ENCODE measurements at regions not wholly inside any gene's neighbourhood (a gene's known extent, or its start where the extent isn't known, plus 50 kb on each side); places are given as distances from the start of the nearest gene placed in this dataset.

DNA sequence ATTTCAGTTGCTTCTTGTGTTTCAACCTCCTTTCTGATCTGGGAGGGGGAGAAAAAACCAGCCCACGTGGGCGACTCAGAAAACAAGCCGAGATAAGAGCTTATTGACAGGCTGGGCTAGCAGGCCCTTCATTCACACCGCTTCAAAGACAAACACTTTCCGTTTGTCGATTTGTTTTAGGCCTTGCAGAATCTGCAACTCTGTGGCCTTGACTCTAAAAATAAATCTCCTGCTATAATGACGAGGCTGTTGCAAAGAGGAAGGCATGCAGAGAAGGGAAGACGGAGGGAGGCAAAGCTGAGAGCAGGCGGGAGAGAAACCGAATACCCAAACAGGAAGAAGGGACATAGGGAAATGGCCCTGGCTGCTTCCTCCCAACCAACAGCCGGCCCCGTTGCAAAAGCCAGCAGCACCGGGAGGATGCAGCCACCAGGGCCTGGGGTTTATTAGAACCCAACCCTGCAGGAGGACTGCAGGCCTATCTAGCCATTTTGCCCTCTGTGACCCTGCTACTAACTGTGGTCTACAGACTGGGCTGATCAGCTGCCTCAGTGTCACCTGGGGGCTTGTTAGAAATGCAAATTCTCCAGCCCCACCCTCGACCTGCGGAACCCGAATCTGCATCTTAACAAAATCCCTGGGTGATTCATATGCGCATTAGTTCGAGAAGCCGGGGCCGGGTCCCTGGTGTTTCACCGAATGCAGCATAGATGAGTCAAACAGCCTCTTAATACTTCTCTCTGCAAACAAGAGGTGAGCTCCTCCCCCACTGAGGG lies 325.5 kb downstream of the BCOR start:
- TF ChIP-seq EP300 (IDR thresholded peaks at IDR 0.05) = no peak
- TF ChIP-seq, protein P1, sequence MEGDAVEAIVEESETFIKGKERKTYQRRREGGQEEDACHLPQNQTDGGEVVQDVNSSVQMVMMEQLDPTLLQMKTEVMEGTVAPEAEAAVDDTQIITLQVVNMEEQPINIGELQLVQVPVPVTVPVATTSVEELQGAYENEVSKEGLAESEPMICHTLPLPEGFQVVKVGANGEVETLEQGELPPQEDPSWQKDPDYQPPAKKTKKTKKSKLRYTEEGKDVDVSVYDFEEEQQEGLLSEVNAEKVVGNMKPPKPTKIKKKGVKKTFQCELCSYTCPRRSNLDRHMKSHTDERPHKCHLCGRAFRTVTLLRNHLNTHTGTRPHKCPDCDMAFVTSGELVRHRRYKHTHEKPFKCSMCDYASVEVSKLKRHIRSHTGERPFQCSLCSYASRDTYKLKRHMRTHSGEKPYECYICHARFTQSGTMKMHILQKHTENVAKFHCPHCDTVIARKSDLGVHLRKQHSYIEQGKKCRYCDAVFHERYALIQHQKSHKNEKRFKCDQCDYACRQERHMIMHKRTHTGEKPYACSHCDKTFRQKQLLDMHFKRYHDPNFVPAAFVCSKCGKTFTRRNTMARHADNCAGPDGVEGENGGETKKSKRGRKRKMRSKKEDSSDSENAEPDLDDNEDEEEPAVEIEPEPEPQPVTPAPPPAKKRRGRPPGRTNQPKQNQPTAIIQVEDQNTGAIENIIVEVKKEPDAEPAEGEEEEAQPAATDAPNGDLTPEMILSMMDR (IDR thresholded peaks at IDR 0.05) = no peak

Measured in ovary (tissue), 3 donors.